M059J (cell line): ENCODE measurements at regions not wholly inside any gene's neighbourhood (a gene's known extent, or its start where the extent isn't known, plus 50 kb on each side); places are given as distances from the start of the nearest gene placed in this dataset.

ENCODE experiments used
- DNase-seq: peaks from one replicate; pipeline ENCODE4 v3.0.0-alpha.2; 2012; ENCODE audit warnings: low read depth

DNA sequence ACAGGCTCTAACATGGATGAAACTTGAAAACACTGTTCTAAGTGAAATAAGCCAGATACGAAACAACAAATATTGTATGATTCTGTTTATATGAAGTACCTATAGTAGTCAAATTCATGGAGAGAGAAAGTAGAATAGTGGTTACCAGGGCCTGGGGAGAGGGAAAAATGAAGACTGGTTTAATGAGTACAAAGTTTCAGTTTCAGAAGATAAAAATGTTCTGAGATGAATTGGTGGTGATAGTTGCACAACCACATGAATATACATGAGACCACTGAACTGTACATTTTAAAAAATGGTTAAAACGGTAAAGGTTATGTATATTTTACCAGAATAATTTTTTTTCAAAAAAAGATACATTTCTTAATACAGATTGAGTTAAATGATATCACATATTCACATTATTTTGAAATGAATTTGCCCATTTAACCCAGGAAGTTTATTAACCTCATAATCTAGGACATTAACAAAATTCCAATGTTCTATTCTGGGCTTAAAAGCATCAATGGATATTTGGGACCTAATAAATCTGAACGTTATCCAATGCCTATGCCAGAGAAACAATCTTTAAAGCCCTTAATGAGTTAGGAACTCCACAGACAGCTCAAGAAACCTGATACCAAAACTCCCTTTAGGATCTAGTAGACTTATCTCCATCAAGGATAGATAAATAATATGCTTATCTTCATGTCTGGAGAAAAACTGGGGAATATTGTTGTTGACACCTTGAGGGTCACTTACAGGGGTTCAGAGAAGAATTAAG is 521.3 kb downstream of the EFNA5 start:
- no peak for DNase-seq

- DNase-seq: no peak
Measured at GRCh38 chr5:107147589-107147988, 523.1 kb downstream of the EFNA5 start.

- DNase-seq: no peak
Measured at GRCh38 chr5:107146901-107147300, 523.8 kb downstream of the EFNA5 start.

- DNase-seq: peak; percentile 32
Measured at GRCh38 chr5:107135391-107135790, 535.3 kb downstream of the EFNA5 start.

DNA sequence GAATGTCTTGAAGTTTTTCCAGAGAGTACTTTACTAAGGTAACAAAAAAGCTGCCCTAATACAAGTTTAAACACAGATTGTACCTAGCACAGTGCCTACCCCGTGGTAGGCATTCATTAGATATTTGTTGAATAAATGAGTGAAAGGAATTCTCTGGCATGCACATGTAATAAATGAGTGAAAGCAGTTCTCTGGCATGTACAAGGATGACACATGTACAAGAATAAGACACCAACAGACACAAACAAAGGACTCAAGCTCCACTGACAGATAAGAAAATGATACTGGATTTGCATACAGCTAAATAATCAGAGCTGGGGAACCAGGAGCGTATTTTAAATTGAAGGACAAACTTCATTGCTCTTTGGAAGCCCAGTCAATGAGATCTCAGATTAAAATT is 535.8 kb downstream of the EFNA5 start:
- DNase-seq: no peak

- peak; percentile 5 for DNase-seq
Measured at GRCh38 chr5:107129051-107129450, 541.7 kb downstream of the EFNA5 start.

GRCh38 chr5:107127878-107128277 is 542.9 kb downstream of the EFNA5 start:
- DNase-seq: no peak

DNA sequence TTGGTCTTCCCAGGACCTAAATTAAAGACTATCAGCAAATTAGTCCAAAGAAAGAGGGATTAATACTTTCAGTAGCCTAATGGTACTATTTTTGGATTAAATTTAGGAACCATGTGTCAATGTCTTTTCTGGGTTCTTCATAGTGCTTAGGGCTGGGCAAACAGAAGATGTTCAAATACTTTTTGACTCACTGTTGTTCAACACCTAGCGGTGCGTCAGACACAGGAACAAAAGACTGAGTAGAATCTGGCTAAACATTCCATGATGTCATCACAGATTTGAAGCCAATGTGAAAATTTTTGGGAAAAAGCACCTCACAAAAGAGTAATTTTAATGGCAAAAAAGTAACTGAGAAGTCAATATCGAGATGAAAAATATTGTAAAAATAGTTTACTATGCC is 544.4 kb downstream of the EFNA5 start:
- DNase-seq: no peak

GRCh38 chr5:107124376-107124775 is 546.4 kb downstream of the EFNA5 start:
- no peak for DNase-seq

GRCh38 chr5:107123014-107123413 is 547.7 kb downstream of the EFNA5 start:
- no peak for DNase-seq

DNA sequence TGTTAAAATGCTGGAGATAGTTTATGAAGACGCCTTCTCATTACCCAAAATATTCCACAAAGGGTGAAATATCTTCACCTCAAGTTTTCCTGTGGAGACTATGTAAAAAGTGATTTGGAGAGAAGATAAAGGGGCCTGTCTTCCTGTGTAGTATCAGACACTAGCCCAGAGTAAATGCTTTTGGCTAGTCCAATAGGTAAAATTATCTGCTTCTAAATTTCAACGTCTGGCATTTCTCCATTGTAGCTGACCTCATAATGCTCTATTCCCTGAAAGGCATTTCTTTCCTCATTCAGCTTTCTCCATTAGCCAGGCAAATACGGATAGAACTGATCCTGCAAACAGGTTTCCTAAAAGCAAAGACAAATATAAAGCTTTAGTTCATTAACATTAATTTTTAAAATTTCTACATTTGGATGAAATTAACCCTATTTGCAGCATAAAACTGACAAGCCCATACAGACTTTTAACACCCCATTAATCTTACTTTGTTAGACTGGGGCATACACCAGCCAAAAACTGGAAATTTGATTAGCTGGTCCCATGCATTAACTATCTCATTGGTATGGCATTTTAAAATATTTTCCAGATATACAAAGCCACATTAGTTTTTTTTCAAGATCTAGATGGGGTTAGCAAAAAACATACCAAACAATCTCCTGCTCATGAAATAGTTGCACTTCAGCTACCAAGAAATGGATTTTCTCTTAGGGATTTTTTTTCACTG is 548.8 kb downstream of the EFNA5 start:
- DNase-seq: no peak

- no peak for DNase-seq
Measured at GRCh38 chr5:107119656-107120055, 551.1 kb downstream of the EFNA5 start.

- DNase-seq: no peak
Measured at GRCh38 chr5:107118184-107119019, 552.3 kb downstream of the EFNA5 start.

GRCh38 chr5:107112216-107112615 is 558.5 kb downstream of the EFNA5 start:
- no peak for DNase-seq

GRCh38 chr5:107104040-107104995 is 566.4 kb downstream of the EFNA5 start:
- DNase-seq: peak; percentile 6

DNA sequence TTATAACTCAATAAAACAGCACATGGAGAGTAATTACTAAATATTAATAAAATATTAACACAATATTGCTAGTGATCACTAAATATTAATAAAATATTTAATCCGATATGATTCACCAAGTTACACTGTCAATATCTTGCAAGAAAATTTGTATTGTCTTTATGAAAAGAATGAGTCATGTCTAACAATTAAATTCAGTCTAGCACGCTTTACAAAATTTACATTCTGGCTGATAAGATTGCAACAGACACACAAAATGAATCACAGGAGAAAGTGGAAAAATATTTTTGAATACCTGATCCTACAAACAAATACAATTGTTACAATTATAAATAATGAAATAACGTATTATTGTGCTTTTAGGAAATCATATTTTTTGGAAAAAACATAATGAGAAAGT is 567.2 kb downstream of the EFNA5 start:
- DNase-seq: no peak

GRCh38 chr5:107100121-107100520 is 570.6 kb downstream of the EFNA5 start:
- no peak for DNase-seq

GRCh38 chr5:107099506-107099905 is 571.2 kb downstream of the EFNA5 start:
- DNase-seq: no peak

GRCh38 chr5:107092695-107093094 is 578.0 kb downstream of the EFNA5 start:
- DNase-seq: peak; percentile 8

DNA sequence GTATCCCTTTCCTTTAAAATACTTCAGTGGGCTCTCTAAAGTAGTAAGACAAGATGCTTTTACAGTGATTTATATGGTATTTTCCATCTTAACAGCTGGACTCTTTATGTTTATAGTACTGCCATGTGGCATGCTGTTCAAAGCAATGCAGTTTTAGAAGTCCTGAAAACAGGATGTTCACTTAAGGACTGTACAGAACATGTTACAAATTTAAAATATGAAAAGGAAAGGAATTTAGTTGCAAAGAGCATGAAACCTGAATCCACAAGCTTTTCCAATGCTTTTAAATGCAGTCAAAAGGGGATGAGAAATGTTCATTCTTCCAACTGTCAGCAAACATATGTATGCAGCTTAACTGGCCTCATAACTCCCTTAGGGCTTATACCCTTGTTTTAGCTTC is 580.2 kb downstream of the EFNA5 start:
- no peak for DNase-seq

DNA sequence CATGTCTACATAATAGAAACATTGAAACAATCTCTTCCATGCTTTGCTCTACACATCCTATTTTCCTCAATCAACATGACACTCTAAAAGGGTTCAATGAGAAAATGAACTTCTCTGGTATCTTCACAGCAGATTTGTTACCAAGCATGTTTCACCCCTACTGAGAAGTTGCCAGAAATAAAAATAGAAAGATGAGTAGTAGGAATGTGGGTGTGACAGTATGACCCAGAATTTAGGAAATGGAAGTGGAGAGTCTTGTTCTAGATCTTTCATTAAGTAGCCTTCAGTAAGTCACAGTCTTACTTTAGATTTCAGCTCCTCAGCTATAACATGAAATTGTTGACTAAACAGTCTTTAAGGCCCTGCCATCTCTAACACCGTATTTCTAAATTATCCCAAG is 581.8 kb downstream of the EFNA5 start:
- no peak for DNase-seq
